ENCODE measurements at regions not wholly inside any gene's neighbourhood (a gene's known extent, or its start where the extent isn't known, plus 50 kb on each side); places are given as distances from the start of the nearest gene placed in this dataset.

GRCh38 chrX:9164086-9164485 lies 130.2 kb upstream of the FAM9B start:
- intact Hi-C loops (cut with DNase I) = no loop called here
- H3K27ac ChIP-seq = no peak overlapping the region
- H3K9me3 ChIP-seq = no peaks in the 10 kb centered on the region
- no peaks in the 10 kb centered on the region for H3K27me3 ChIP-seq (ENCODE audit: low read depth)
- DNase-seq (no peak), ATAC-seq (no peak)
- no peak overlapping the region for H3K4me3 ChIP-seq
- TF ChIP-seq CTCF (IDR thresholded peaks at IDR 0.05) = no peak
- H3K4me1 ChIP-seq = no peaks in the 10 kb centered on the region
- no peaks in the 10 kb centered on the region for H3K36me3 ChIP-seq

- Histone ChIP-seq H3K4me3 (no peak overlapping the region), H3K36me3 (no peaks in the 10 kb centered on the region), H3K4me1 (no peaks in the 10 kb centered on the region), H3K27me3 (ENCODE audit: low read depth) (no peaks in the 10 kb centered on the region), H3K27ac (no peak overlapping the region), H3K9me3 (no peaks in the 10 kb centered on the region)
- no peak for ATAC-seq
- no peak for TF ChIP-seq CTCF (IDR thresholded peaks at IDR 0.05)
- DNase-seq = no peak
- intact Hi-C loops (cut with DNase I) = no loop called here
Measured at GRCh38 chrX:9164533-9165426, 130.9 kb upstream of the FAM9B start.

GRCh38 chrX:9166584-9166944 lies 132.6 kb upstream of the FAM9B start:
- Histone ChIP-seq H3K36me3 (no peaks in the 10 kb centered on the region), H3K9me3 (no peaks in the 10 kb centered on the region), H3K4me1 (no peaks in the 10 kb centered on the region), H3K4me3 (no peak overlapping the region), H3K27me3 (ENCODE audit: low read depth) (no peaks in the 10 kb centered on the region), H3K27ac (no peak overlapping the region)
- no peak for TF ChIP-seq CTCF (IDR thresholded peaks at IDR 0.05)
- no peak for DNase-seq
- intact Hi-C loops (cut with DNase I) = no loop called here
- no peak for ATAC-seq

- no peaks in the 10 kb centered on the region for H3K27me3 ChIP-seq (ENCODE audit: low read depth)
- no peak for TF ChIP-seq CTCF (IDR thresholded peaks at IDR 0.05)
- ATAC-seq = no peak
- intact Hi-C loops (cut with DNase I) = no loop called here
- DNase-seq = no peak
- no peak overlapping the region for H3K4me3 ChIP-seq
- no peaks in the 10 kb centered on the region for H3K36me3 ChIP-seq
- no peaks in the 10 kb centered on the region for H3K9me3 ChIP-seq
- no peaks in the 10 kb centered on the region for H3K4me1 ChIP-seq
- H3K27ac ChIP-seq = no peak overlapping the region
Measured at GRCh38 chrX:9171841-9172463, 138.0 kb upstream of the FAM9B start.

- no peaks in the 10 kb centered on the region for H3K9me3 ChIP-seq
- ATAC-seq (no peak), DNase-seq (no peak)
- H3K27me3 ChIP-seq (ENCODE audit: low read depth) = no peaks in the 10 kb centered on the region
- no peak for TF ChIP-seq CTCF (IDR thresholded peaks at IDR 0.05)
- intact Hi-C loops (cut with DNase I) = no loop called here
- H3K4me3 ChIP-seq = no peak overlapping the region
- no peak overlapping the region for H3K27ac ChIP-seq
- no peaks in the 10 kb centered on the region for H3K36me3 ChIP-seq
- no peaks in the 10 kb centered on the region for H3K4me1 ChIP-seq
Measured at GRCh38 chrX:9172464-9172850, 138.5 kb upstream of the FAM9B start.

Measured in lower lobe of right lung (tissue), 2 donors.